Fibroblast of skin of right quadriceps (primary cell): ENCODE measurements at regions not wholly inside any gene's neighbourhood (a gene's known extent, or its start where the extent isn't known, plus 50 kb on each side); places are given as distances from the start of the nearest gene placed in this dataset.

Experiments used
- DNase-seq: peaks from one replicate; pipeline ENCODE4 v3.0.0-alpha.2; 2013

DNA sequence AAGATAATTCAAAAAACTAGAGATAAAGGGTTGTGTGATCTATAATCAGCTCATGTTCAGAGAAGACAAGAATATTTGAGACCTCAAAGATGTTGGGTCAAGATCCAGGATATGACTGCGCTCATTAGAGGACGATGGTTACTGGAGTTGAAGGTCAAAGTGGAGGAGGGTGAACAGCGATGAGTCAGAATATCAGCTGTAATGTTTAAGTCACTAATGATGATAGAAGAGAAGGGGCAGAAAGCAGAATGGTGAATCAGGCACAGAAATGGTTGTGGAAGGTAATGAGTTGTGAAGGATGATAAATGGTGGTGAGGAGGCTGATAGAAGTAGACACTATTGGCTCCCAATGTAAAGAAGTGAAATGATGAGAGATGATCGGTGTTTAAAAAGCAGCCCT lies 540.3 kb downstream of the INHBA start:
- peak; percentile 36 for DNase-seq

DNA sequence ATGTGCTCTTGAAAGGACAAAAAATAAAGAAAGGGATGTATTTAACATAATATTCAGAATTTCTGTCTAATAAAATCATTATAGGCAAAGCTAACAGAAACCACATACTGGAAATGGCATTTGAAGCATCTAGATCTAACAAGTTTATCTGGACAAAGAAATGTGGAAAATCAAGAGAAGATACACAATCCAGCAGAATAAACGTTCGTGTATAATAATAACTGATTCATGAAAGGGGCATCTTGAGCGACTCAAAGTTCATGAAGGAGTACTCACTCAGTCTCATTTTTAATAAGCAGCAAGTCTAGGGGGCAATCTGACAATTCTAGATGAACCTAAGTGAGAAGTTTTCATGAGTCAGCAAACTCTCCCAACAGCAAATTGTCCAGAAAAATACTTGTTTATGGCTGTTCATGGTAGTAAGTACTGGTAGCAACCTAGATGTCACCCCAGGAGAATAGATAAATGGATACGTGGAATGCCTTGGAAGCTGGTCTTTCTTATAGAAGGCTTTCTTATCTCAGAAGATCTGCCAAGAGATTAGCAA lies 541.8 kb downstream of the INHBA start:
- no peak for DNase-seq

DNA sequence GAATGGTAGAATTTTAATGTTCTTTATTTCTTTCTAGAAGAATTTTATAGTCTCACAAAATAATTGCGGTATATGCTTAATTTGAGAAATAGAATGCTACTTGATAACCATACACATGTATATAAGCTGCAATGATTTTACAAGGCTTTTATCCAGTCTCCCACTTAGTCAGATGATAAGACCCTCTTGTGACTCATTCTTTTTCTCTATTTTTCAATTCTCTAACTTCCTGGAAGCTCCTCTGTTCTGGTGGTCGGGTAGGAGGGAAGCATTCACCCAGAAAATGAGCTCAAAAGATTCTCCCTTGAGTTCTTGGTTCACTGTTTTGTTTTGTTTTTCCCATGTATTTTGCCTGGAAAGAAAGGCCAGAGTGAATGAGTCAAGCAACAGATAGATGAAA lies 546.6 kb downstream of the INHBA start:
- no peak for DNase-seq

- DNase-seq, result no peak
Observed at GRCh38 chr7:41153268-41153667, 549.6 kb downstream of the INHBA start.

DNA sequence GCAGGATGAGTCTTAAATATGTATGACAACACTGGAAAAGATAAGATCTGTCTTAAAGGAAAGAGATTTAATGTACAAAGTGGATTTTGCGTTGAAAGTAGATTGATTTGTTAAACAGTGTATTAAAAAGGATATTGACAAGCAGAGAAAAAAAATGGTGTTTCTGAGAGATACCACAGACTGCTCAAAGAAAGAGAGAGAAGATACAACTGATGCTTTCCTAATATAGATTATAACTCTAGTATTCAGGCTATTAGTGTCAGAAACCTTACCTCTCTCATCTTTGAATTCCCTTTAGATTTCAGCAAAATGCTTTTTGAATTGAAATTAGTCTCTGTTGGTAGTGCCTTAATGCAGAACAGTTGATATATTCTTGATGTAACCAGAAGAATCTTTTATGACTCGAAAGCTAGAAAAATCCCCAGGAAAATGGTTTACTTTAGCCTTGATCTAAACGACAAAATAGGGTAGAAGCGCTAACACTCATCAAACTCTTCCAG lies 550.7 kb downstream of the INHBA start:
- DNase-seq, result no peak

- DNase-seq, result no peak
Observed at GRCh38 chr7:41149576-41149975, 553.3 kb downstream of the INHBA start.

DNA sequence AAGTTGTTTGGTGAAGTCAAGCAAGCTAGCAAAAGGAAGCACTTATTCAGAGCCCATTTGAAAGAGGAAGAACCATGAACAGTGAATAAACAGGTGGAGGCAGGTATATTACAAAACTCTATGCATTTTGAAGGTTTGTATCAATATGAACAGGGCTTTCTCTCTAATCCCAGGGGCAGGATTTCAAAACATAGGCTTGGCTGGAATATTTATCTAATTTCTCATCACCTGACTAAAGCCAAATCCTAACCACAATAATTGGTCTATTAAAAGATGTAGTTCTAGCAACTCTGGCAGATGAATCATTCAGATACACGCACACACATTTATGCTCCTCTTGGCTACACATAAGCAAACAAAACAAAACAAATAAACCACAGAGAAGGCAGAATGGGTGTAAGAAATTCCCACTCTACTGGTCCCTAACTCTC lies 554.4 kb downstream of the INHBA start:
- peak; percentile 94 for DNase-seq

DNA sequence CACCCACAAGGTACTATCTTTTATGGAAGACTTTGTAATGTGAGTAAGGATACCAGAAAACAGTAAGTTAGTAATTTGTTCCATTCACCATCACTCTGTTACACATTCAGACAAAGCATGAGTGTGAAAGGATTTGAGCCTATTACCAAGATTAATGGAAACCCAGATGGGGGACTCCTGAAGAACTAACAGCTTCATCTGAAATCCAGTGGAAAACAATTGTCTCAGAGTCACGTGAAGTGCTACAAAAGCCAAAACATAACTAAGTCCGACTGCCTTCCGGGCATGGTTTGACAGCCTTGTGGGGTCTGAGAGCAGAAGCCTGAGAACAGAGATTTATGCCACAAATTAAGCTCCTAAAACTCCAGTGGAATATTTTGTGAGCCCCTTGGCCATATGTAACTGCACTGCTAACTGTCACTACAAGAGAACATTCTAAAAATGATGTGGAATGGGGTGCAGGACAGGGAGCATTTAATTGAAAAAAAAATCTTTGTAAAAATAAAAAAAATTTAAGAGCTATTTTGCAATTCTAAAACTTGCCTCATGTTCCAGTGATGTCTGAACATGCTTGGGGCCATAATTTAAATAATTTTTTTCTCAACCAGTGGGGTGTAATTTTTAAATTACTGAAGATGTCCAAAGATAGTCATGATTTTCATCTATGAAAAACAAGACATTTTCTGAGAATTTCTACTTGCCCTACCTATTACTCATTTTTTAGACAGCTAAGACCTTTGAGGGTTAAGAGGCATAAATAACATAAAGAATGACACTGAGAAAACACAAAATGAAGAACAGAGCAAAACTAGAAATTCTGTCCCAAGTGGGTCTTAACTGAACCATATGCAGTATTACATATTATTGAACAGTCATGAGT lies 555.0 kb downstream of the INHBA start:
- DNase-seq, result peak; percentile 32

DNA sequence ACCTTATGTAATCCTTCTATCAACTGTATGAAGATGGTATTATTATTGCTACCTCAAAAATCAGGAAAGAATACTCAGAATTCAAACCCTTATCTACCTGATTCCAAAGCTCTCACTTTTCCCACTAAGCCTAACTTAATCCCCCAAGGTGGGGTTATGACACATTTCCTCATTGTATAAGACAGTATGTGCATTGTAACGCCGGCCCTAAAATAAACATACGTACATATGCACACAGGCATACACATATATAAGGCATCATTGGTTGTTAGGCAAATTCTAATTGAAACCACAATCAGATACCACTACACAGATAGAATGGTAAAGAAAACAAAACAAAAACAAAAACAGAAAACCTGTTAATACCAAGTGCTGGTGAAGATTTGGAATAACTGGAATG lies 556.5 kb downstream of the INHBA start:
- no peak for DNase-seq

- no peak for DNase-seq
Observed at GRCh38 chr7:41145656-41146055, 557.2 kb downstream of the INHBA start.

DNA sequence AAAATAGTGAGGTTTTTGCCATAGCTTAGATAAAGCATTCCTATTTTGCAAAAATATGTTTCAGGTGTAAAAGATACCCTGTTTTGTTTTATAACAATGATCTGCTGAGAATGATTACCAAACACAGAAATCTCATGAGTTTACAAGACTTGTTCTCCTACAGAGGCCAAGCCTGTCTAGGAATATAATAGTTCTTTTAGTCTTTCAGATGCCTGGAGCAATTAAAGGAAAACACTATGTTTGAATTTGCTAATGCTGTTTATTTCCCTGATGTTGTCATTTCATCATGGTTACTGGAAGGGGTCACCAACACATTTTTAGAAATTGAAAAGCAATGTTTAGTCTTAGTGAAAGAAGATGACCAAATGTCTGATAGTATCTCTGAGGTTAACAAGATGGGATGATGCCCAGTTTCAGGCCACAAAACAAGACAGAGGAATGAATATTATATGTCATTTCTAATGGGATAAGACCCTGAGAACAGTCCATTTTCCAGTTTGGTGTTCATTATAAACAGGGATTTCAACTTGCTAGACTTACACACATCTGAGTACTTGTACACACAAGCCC lies 559.9 kb downstream of the INHBA start:
- DNase-seq, result no peak

- no peak for DNase-seq
Observed at GRCh38 chr7:41139789-41140188, 563.1 kb downstream of the INHBA start.

DNA sequence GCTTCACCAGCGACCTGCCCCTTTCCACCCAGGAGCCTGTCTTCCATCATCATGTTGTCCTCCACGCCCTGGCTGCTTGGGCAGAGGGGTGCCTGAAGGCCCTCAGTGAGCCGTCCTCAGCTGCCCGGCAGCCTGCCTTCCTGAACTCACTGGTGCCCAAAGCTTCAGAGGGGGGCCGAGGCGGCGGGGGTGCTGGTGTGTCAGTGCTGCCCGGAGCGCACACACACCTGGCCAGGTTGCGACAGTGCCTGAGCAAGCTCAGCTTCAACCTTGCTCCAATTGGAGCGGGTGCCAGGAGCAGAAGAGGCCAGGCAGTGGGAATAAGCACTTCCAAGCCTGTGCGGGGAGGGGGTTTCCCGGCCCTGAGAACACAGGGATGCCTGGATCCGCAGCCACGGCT lies 566.3 kb downstream of the INHBA start:
- no peak for DNase-seq

- no peak for DNase-seq
Observed at GRCh38 chr7:41135511-41135910, 567.4 kb downstream of the INHBA start.

DNA sequence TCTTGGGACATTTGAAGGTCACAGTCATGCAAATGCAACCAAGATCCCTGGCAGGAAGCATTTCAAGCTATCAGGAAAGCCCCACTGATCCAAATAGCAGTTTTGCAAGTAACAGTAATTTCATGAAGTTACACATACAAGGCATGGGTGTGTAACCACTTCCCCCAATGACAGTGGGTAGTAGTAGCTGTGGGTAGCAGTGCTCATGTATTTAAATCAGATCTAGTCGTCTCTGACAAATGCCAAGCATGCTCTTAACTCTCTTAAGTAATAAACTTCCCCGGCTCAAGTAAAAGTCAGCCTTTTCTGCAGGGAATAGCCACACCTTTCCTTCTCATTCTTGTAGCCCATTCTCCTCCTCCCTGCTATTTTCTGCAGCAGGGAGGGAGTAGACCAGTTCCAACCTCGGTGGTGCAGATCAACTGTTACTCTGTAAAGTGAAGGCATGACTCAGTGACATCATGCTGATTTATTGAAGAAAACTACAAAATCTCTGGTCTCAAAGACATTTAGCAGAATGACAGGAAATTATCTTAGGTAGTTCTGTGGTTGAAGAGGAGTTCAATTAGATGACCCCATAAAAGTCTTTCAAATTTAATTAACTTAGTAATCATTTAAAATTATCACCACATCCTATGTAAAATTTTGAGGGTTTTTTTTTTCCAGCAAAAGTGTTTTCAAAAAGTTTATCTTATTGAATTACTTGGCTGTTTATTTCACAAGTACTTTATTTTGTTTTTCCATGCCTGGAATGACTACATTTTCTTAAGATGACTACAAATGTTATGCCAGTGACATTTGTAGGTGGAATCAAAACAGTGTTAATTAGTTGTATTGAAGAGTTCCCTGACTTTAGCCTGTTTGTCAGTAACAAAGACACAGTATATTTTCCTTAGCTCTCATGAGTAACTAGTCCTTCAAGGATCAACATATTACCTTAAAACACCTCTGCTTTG lies 568.3 kb downstream of the INHBA start:
- peak; percentile 79 for DNase-seq

GRCh38 chr7:41133690-41134299 lies 569.1 kb downstream of the INHBA start:
- no peak for DNase-seq

DNA sequence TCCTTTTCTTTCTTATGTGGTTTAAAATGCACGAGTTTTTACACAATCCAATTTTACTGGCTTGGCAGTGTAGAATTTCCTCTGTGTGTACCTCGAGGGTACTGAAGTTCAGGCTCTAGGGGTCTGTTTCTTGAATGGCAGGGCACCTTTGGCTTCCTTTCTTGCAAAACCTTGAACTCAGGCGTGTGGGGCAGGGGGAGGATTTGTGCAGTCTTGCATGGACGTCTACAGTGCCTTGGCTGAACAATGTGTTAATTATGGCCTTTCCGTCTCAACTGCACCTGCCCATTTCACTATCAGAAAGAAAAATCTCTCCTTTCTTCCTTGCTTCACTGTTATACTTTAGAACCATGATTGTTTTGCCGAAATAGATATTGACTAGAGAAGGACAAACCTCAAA lies 570.9 kb downstream of the INHBA start:
- no peak for DNase-seq

GRCh38 chr7:41130561-41131236 lies 572.2 kb downstream of the INHBA start:
- DNase-seq, result no peak

- DNase-seq, result no peak
Observed at GRCh38 chr7:41130086-41130485, 572.8 kb downstream of the INHBA start.

DNA sequence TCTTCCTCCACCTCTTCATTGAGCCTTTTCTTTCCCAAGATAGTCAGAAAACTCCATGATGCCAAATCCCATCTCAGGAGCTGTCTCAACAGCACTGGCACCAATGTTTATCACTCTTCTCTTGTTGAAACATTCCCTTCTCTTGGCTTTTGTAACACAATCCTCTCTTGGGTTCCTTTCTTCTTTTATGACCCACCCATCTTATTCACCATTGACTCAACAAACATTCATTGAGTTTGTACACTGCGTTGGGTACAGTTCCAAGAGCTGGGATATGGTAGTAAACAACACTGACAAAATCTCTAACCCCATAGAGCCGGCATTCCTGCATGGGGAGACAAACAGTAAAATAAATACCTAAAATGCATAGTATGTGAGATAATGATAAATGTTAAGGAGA lies 577.5 kb downstream of the INHBA start:
- DNase-seq, result no peak

- DNase-seq, result no peak
Observed at GRCh38 chr7:41122256-41122987, 580.5 kb downstream of the INHBA start.
